GM23338 (cell line): ENCODE measurements at regions not wholly inside any gene's neighbourhood (a gene's known extent, or its start where the extent isn't known, plus 50 kb on each side); places are given as distances from the start of the nearest gene placed in this dataset.

Experiments used
- ATAC-seq: fragments of 200-7000 bp; cut with Tn5 transposase; 3 replicates; pipeline ENCODE4 v1.9.1; 2020
- DNase-seq: peaks from one replicate; pipeline ENCODE4 v3.0.0-alpha.2; 2015; ENCODE audit warnings: low spot score
- H2AFZ ChIP-seq: fragments of 200-600 bp; sonication (generic); 2 replicates; pipeline ENCODE4 v1.8.0; 2016; ENCODE audit warnings: antibody characterized with exemption, mild to moderate bottlenecking, moderate library complexity
- H3F3A ChIP-seq: fragments of 200-600 bp; sonication (generic); replicated peaks from 2 replicates; pipeline ENCODE4 v1.8.0; 2017; ENCODE audit warnings: antibody characterized with exemption, mixed run types, low read depth
- H3K27ac ChIP-seq: fragments of 200-600 bp; sonication (generic); 2 replicates; pipeline ENCODE4 v1.6.1; 2016; ENCODE audit warnings: low read depth
- H3K27me3 ChIP-seq: fragments of 200-600 bp; sonication (generic); 2 replicates; pipeline ENCODE4 v1.8.0; 2016; ENCODE audit warnings: mild to moderate bottlenecking, mixed run types, moderate library complexity; ENCODE audit not compliant: insufficient read depth
- H3K36me3 ChIP-seq: fragments of 200-600 bp; sonication (generic); 2 replicates; pipeline ENCODE4 v1.8.0; 2016; ENCODE audit warnings: mild to moderate bottlenecking; ENCODE audit not compliant: insufficient read depth
- H3K4me1 ChIP-seq: fragments of 200-600 bp; sonication (generic); 2 replicates; pipeline ENCODE4 v1.8.0; 2016; ENCODE audit warnings: mild to moderate bottlenecking, moderate library complexity; ENCODE audit not compliant: insufficient read depth
- H3K4me2 ChIP-seq: fragments of 200-600 bp; sonication (generic); 2 replicates; pipeline ENCODE4 v1.7.1; 2017; ENCODE audit warnings: mixed run types
- H3K4me3 ChIP-seq: fragments of 200-600 bp; sonication (generic); 2 replicates; pipeline ENCODE4 v1.6.1; 2016; ENCODE audit warnings: mixed run types
- H3K79me2 ChIP-seq: fragments of 200-600 bp; sonication (generic); replicated peaks from 2 replicates; pipeline ENCODE4 v1.8.0; 2017; ENCODE audit warnings: mild to moderate bottlenecking; ENCODE audit not compliant: insufficient read depth
- H3K9me2 ChIP-seq: fragments of 200-600 bp; sonication (generic); 2 replicates; pipeline ENCODE4 v1.8.0; 2017; ENCODE audit not compliant: insufficient read depth
- H4K20me1 ChIP-seq: fragments of 200-600 bp; sonication (generic); replicated peaks from 2 replicates; pipeline ENCODE4 v1.8.0; 2017; ENCODE audit warnings: mild to moderate bottlenecking; ENCODE audit not compliant: insufficient read depth
- H3K27ac Mint-ChIP-seq: 2 replicates; pipeline ENCODE4 v1.8.0; 2020; ENCODE audit warnings: inconsistent platforms, mild to moderate bottlenecking, moderate library complexity, mixed read lengths
- H3K27me3 Mint-ChIP-seq: 3 replicates; pipeline ENCODE4 v1.8.0; 2022; ENCODE audit warnings: low read depth, mild to moderate bottlenecking, moderate library complexity, mixed read lengths, inconsistent platforms; ENCODE audit not compliant: insufficient read depth, poor library complexity
- H3K36me3 Mint-ChIP-seq: 3 replicates; pipeline ENCODE4 v1.8.0; 2021; ENCODE audit warnings: low read depth, mild to moderate bottlenecking, inconsistent platforms, moderate library complexity, mixed read lengths
- H3K4me1 Mint-ChIP-seq: 3 replicates; pipeline ENCODE4 v1.8.0; 2020; ENCODE audit warnings: mild to moderate bottlenecking, inconsistent platforms, mixed read lengths
- H3K4me3 Mint-ChIP-seq: 3 replicates; pipeline ENCODE4 v1.8.0; 2021; ENCODE audit warnings: moderate library complexity, mild to moderate bottlenecking, inconsistent platforms, mixed read lengths
- H3K9me3 Mint-ChIP-seq: 3 replicates; pipeline ENCODE4 v1.8.0; 2020; ENCODE audit warnings: moderate library complexity, mild to moderate bottlenecking, inconsistent platforms, mixed read lengths
- CREB1 ChIP-seq: fragments of 250-450 bp; sonication (Bioruptor Pico); IDR thresholded peaks from 2 replicates; pipeline ENCODE4 v1.5.0; 2020; ENCODE audit warnings: low read depth, mild to moderate bottlenecking, moderate library complexity
- EZH2 ChIP-seq: fragments of 200-600 bp; sonication (generic); IDR thresholded peaks from one replicate; pipeline ENCODE4 v1.8.0; 2017; ENCODE audit warnings: antibody characterized with exemption, mild to moderate bottlenecking, low read depth; ENCODE audit not compliant: unreplicated experiment
- JUNB ChIP-seq: IDR thresholded peaks from one replicate; pipeline ENCODE4 v1.6.1; 2016; ENCODE audit warnings: antibody characterized with exemption; ENCODE audit not compliant: unreplicated experiment
- NANOG ChIP-seq: IDR thresholded peaks from 2 replicates; pipeline ENCODE4 v1.6.1; 2016; ENCODE audit warnings: antibody characterized with exemption, borderline replicate concordance
- POLR2AphosphoS5 ChIP-seq: IDR thresholded peaks from 2 replicates; pipeline ENCODE4 v1.6.1; 2016; ENCODE audit warnings: antibody characterized with exemption, low read depth
- STAT1 ChIP-seq: IDR thresholded peaks from one replicate; pipeline ENCODE4 v1.6.1; 2016; ENCODE audit warnings: antibody characterized with exemption; ENCODE audit not compliant: unreplicated experiment
- ZNF114 ChIP-seq: fragments of 250-450 bp; sonication (Bioruptor Pico); IDR thresholded peaks from 2 replicates; pipeline ENCODE4 v1.5.0; 2020; ENCODE audit warnings: mild to moderate bottlenecking, moderate library complexity
- ZNF331 ChIP-seq: fragments of 250-450 bp; sonication (Bioruptor Pico); IDR thresholded peaks from 2 replicates; pipeline ENCODE4 v1.5.0; 2020; ENCODE audit warnings: low read depth, mild to moderate bottlenecking, moderate library complexity
- TF ChIP-seq, protein P1 (sequence below): IDR thresholded peaks from 2 replicates; pipeline ENCODE4 v1.6.1; 2016; ENCODE audit warnings: antibody characterized with exemption
- TF ChIP-seq, protein P2 (sequence below): IDR thresholded peaks from one replicate; pipeline ENCODE4 v1.6.1; 2018; ENCODE audit warnings: antibody characterized with exemption; ENCODE audit not compliant: unreplicated experiment
- TF ChIP-seq, protein P3 (sequence below), 2 experiments: fragments of 200-600 bp in 1 of 2; sonication (generic) in 1 of 2; conservative IDR thresholded peaks; 2 replicates each; pipeline versions ENCODE4 v1.5.1 to v1.6.1; 2016 to 2017; ENCODE audit warnings: antibody characterized with exemption in 2 of 2, low read depth in 2 of 2, mild to moderate bottlenecking in 2 of 2, moderate library complexity in 1 of 2

DNA sequence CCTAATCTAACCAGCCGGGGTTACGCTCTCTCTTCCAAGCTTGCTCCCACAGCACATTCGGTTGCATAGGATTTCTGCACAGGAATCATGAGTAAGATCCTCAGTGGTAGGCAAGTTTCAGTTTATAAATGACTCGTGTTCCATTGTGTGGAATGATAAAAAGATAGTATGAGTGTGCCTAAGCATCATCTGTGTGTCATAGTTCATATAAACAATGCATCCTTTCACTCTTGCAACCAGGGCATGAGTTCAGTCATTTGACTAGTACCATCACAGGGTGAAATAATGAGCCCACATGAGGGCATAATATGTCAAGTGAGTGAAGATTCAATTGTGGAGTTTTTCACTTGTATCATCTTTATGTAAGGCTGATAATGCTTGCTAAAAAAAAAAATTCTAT, 417.1 kb upstream of the CDH2 start:
- H3K9me3 Mint-ChIP-seq, result peaks cover 2% of the 10 kb centered on the region; the same call in 2 of the 3 replicates
- no peaks in the 10 kb centered on the region for H3K36me3 ChIP-seq
- H3K27ac Mint-ChIP-seq, result no peak overlapping the region
- no peak overlapping the region for H3K4me3 Mint-ChIP-seq
- H3K4me1 ChIP-seq, result no peaks in the 10 kb centered on the region
- H3K4me1 Mint-ChIP-seq, result no peaks in the 10 kb centered on the region
- no peak overlapping the region for H3K27ac ChIP-seq
- DNase-seq, result no peak
- no peaks in the 10 kb centered on the region for H3F3A ChIP-seq
- no peaks in the 10 kb centered on the region for H3K9me2 ChIP-seq
- no peaks in the 10 kb centered on the region for H3K27me3 Mint-ChIP-seq
- H3K4me3 ChIP-seq, result no peak overlapping the region
- no peak overlapping the region for H3K4me2 ChIP-seq
- H4K20me1 ChIP-seq, result no peaks in the 10 kb centered on the region
- no peak for ATAC-seq
- H3K36me3 Mint-ChIP-seq, result no peaks in the 10 kb centered on the region
- H3K27me3 ChIP-seq, result no peaks in the 10 kb centered on the region
- H3K79me2 ChIP-seq, result no peaks in the 10 kb centered on the region
- TF ChIP-seq CREB1 (CRISPR knock-in tag) (no peak), POLR2AphosphoS5 (no peak), ZNF114 (CRISPR knock-in tag) (no peak), JUNB (no peak)
- TF ChIP-seq, protein P1, sequence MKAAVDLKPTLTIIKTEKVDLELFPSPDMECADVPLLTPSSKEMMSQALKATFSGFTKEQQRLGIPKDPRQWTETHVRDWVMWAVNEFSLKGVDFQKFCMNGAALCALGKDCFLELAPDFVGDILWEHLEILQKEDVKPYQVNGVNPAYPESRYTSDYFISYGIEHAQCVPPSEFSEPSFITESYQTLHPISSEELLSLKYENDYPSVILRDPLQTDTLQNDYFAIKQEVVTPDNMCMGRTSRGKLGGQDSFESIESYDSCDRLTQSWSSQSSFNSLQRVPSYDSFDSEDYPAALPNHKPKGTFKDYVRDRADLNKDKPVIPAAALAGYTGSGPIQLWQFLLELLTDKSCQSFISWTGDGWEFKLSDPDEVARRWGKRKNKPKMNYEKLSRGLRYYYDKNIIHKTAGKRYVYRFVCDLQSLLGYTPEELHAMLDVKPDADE, result no peak
- no peak overlapping the region for H2AFZ ChIP-seq

DNA sequence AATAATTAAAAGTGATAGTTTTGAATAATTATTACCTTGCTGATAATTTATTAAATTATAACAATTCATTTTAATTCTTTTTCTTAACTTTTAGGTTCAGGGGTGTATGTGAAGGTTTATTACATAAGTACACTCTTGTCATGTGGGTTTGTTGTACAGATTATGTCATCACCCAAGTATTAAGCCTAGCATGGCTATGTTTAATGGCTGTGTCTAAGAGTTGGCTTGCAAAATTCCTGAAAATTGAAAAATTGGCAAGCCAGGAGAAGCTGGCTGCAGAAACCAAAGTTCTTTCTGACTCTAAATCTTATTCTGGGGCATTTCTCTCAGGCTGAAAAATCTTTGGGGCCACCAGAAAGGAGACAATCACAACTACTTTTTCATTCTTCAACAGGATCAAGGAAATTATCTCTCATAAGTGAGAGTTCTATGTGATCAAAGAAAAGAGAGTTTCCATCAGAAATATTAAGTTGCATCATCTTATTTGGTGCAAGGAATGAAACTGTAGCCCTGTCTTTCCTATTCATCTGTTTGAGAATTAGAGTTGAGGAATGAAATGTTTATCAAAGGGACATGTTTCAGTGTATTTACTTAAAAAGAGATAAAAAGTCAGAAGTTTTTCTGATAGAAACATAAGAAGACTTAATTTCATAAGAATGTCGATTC, 412.1 kb upstream of the CDH2 start:
- H3K4me3 Mint-ChIP-seq, result no peak overlapping the region
- H2AFZ ChIP-seq, result no peak overlapping the region
- no peak for TF ChIP-seq ZNF114 (CRISPR knock-in tag)
- TF ChIP-seq NANOG, result no peak
- TF ChIP-seq CREB1 (CRISPR knock-in tag), result no peak
- no peak for TF ChIP-seq JUNB
- no peak for TF ChIP-seq ZNF331 (CRISPR knock-in tag)
- TF ChIP-seq EZH2, result no peak
- TF ChIP-seq, protein P2, sequence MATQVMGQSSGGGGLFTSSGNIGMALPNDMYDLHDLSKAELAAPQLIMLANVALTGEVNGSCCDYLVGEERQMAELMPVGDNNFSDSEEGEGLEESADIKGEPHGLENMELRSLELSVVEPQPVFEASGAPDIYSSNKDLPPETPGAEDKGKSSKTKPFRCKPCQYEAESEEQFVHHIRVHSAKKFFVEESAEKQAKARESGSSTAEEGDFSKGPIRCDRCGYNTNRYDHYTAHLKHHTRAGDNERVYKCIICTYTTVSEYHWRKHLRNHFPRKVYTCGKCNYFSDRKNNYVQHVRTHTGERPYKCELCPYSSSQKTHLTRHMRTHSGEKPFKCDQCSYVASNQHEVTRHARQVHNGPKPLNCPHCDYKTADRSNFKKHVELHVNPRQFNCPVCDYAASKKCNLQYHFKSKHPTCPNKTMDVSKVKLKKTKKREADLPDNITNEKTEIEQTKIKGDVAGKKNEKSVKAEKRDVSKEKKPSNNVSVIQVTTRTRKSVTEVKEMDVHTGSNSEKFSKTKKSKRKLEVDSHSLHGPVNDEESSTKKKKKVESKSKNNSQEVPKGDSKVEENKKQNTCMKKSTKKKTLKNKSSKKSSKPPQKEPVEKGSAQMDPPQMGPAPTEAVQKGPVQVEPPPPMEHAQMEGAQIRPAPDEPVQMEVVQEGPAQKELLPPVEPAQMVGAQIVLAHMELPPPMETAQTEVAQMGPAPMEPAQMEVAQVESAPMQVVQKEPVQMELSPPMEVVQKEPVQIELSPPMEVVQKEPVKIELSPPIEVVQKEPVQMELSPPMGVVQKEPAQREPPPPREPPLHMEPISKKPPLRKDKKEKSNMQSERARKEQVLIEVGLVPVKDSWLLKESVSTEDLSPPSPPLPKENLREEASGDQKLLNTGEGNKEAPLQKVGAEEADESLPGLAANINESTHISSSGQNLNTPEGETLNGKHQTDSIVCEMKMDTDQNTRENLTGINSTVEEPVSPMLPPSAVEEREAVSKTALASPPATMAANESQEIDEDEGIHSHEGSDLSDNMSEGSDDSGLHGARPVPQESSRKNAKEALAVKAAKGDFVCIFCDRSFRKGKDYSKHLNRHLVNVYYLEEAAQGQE, result no peak
- TF ChIP-seq, protein P3, sequence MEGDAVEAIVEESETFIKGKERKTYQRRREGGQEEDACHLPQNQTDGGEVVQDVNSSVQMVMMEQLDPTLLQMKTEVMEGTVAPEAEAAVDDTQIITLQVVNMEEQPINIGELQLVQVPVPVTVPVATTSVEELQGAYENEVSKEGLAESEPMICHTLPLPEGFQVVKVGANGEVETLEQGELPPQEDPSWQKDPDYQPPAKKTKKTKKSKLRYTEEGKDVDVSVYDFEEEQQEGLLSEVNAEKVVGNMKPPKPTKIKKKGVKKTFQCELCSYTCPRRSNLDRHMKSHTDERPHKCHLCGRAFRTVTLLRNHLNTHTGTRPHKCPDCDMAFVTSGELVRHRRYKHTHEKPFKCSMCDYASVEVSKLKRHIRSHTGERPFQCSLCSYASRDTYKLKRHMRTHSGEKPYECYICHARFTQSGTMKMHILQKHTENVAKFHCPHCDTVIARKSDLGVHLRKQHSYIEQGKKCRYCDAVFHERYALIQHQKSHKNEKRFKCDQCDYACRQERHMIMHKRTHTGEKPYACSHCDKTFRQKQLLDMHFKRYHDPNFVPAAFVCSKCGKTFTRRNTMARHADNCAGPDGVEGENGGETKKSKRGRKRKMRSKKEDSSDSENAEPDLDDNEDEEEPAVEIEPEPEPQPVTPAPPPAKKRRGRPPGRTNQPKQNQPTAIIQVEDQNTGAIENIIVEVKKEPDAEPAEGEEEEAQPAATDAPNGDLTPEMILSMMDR (conservative IDR thresholded peaks at IDR 0.05; ENCODE audit: low read depth in 2 of 2), result no peak
- TF ChIP-seq STAT1, result no peak
- no peak for TF ChIP-seq POLR2AphosphoS5

More for the DNA sequence above, 412.1 kb upstream of the CDH2 start:
- no peaks in the 10 kb centered on the region for H3K36me3 ChIP-seq
- no peaks in the 10 kb centered on the region; the same call in 2 of the 3 replicates for H3K9me3 Mint-ChIP-seq
- no peak overlapping the region for H3K27ac ChIP-seq
- no peaks in the 10 kb centered on the region for H3K36me3 Mint-ChIP-seq
- DNase-seq (no peak), ATAC-seq (no peak)
- H3K27ac Mint-ChIP-seq, result no peak overlapping the region
- H3K4me2 ChIP-seq, result no peak overlapping the region
- no peaks in the 10 kb centered on the region for H3K9me2 ChIP-seq
- peaks cover 6% of the 10 kb centered on the region; the same call in 1 of the 2 replicates for H3K4me1 ChIP-seq
- H3K4me3 ChIP-seq, result no peak overlapping the region
- no peaks in the 10 kb centered on the region for H3K27me3 ChIP-seq
- peaks cover 6% of the 10 kb centered on the region; the same call in 2 of the 3 replicates for H3K4me1 Mint-ChIP-seq
- no peaks in the 10 kb centered on the region for H3K79me2 ChIP-seq
- no peaks in the 10 kb centered on the region for H3F3A ChIP-seq
- H4K20me1 ChIP-seq, result no peaks in the 10 kb centered on the region
- H3K27me3 Mint-ChIP-seq, result no peaks in the 10 kb centered on the region
